ENCODE measurements at regions not wholly inside any gene's neighbourhood (a gene's known extent, or its start where the extent isn't known, plus 50 kb on each side); places are given as distances from the start of the nearest gene placed in this dataset.
A peak's percentile ranks its signal among the peaks of the same experiment; 100 is the strongest.

- TF ChIP-seq, protein P1, sequence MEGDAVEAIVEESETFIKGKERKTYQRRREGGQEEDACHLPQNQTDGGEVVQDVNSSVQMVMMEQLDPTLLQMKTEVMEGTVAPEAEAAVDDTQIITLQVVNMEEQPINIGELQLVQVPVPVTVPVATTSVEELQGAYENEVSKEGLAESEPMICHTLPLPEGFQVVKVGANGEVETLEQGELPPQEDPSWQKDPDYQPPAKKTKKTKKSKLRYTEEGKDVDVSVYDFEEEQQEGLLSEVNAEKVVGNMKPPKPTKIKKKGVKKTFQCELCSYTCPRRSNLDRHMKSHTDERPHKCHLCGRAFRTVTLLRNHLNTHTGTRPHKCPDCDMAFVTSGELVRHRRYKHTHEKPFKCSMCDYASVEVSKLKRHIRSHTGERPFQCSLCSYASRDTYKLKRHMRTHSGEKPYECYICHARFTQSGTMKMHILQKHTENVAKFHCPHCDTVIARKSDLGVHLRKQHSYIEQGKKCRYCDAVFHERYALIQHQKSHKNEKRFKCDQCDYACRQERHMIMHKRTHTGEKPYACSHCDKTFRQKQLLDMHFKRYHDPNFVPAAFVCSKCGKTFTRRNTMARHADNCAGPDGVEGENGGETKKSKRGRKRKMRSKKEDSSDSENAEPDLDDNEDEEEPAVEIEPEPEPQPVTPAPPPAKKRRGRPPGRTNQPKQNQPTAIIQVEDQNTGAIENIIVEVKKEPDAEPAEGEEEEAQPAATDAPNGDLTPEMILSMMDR (conservative IDR thresholded peaks at IDR 0.05; ENCODE audit: low read depth, low read length) = peak; percentile 81
- TF ChIP-seq EZH2 (IDR thresholded peaks at IDR 0.05; ENCODE audit: borderline replicate concordance, low read depth, low read length, poor library complexity, severe bottlenecking) = no peak
Measured at GRCh38 chr18:72652990-72653593, 109.0 kb upstream of the CBLN2 start.
